ENCODE measurements at regions not wholly inside any gene's neighbourhood (a gene's known extent, or its start where the extent isn't known, plus 50 kb on each side); places are given as distances from the start of the nearest gene placed in this dataset.

DNA sequence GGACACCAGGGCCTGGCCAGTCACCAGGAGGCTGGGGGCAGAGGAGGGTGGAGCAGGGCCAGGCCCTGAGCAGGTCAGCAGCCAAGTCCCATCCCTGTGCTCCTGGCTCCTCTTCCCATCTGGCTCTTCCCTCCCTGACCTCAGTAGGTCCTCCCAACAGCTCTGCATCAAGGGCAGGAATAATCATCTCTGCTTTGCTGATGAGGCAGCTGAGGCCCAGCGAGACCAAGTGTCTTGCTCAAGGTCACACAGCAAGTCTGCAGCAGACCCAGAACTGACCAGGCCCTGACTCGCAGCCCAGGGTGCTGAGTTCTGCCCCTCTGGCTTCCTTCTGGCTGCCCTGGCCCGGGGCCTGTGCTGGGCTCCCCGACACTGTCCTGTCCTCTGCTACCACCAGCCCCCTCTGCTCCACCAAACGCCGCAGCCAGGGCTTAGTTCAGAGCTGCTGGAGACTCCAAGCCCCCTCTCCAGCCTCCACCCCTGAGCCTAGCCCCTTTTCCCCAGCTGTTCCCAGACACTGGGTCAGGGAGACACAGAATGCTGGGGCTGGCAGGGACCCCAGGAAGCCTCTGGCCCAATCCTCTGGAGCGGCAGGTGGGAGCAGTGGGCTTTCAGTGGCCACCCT lies 224.9 kb downstream of the PTPRU start:
- TF ChIP-seq, protein P1, sequence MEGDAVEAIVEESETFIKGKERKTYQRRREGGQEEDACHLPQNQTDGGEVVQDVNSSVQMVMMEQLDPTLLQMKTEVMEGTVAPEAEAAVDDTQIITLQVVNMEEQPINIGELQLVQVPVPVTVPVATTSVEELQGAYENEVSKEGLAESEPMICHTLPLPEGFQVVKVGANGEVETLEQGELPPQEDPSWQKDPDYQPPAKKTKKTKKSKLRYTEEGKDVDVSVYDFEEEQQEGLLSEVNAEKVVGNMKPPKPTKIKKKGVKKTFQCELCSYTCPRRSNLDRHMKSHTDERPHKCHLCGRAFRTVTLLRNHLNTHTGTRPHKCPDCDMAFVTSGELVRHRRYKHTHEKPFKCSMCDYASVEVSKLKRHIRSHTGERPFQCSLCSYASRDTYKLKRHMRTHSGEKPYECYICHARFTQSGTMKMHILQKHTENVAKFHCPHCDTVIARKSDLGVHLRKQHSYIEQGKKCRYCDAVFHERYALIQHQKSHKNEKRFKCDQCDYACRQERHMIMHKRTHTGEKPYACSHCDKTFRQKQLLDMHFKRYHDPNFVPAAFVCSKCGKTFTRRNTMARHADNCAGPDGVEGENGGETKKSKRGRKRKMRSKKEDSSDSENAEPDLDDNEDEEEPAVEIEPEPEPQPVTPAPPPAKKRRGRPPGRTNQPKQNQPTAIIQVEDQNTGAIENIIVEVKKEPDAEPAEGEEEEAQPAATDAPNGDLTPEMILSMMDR (IDR thresholded peaks at IDR 0.05 in 8 of 11, conservative IDR thresholded peaks at IDR 0.05 in 3 of 11) = no peak
- no peak for TF ChIP-seq POLR2AphosphoS5 (IDR thresholded peaks at IDR 0.05)
- no peak for TF ChIP-seq POLR2A (IDR thresholded peaks at IDR 0.05)

All from spleen (tissue), 7 donors.